ENCODE measurements at regions not wholly inside any gene's neighbourhood (a gene's known extent, or its start where the extent isn't known, plus 50 kb on each side); places are given as distances from the start of the nearest gene placed in this dataset.
"Not testable (repeated sequence)": the region's sequence is repeated elsewhere in the genome, so short reads cannot be mapped to it uniquely, and the experiment has no call there.

- no peak for TF ChIP-seq Cebpa-rat (IDR thresholded peaks at IDR 0.05)
- Histone ChIP-seq H3K27ac (no peak overlapping the region), H3K27me3 (no peaks in the 10 kb centered on the region), H3K4me3 (no peak overlapping the region), H3K9me3 (no peaks in the 10 kb centered on the region), H4K20me1 (no peaks in the 10 kb centered on the region), H3K36me3 (no peaks in the 10 kb centered on the region), H3K9ac (no peak overlapping the region), H3K4me1 (peaks cover 11% of the 10 kb centered on the region), H3K4me2 (peak overlapping the region; percentile 23)
Observed at GRCh38 chr2:59853032-59853431, 700.4 kb downstream of the BCL11A start.

GRCh38 chr2:59851836-59852475 is 701.5 kb downstream of the BCL11A start:
- Histone ChIP-seq H3K9me3 (no peaks in the 10 kb centered on the region), H3K27me3 (no peaks in the 10 kb centered on the region), H3K36me3 (no peaks in the 10 kb centered on the region), H3K27ac (no peak overlapping the region), H3K4me1 (peaks cover 11% of the 10 kb centered on the region), H3K9ac (no peak overlapping the region), H4K20me1 (no peaks in the 10 kb centered on the region), H3K4me3 (no peak overlapping the region), H3K4me2 (no peak overlapping the region)
- TF ChIP-seq Cebpa-rat (IDR thresholded peaks at IDR 0.05): no peak

- H3K27ac ChIP-seq: no peak overlapping the region
- peaks cover 11% of the 10 kb centered on the region for H3K4me1 ChIP-seq
- no peak for TF ChIP-seq Cebpa-rat (IDR thresholded peaks at IDR 0.05)
- no peaks in the 10 kb centered on the region for H3K27me3 ChIP-seq
- H3K9ac ChIP-seq: no peak overlapping the region
- H4K20me1 ChIP-seq: no peaks in the 10 kb centered on the region
- H3K4me3 ChIP-seq: no peak overlapping the region
- H3K36me3 ChIP-seq: no peaks in the 10 kb centered on the region
- no peak overlapping the region for H3K4me2 ChIP-seq
- no peaks in the 10 kb centered on the region for H3K9me3 ChIP-seq
Observed at GRCh38 chr2:59850554-59850953, 702.9 kb downstream of the BCL11A start.

GRCh38 chr2:59833941-59834340 is 719.5 kb downstream of the BCL11A start:
- H3K4me2 ChIP-seq: no peak overlapping the region
- no peaks in the 10 kb centered on the region for H4K20me1 ChIP-seq
- H3K9ac ChIP-seq: no peak overlapping the region
- no peak for TF ChIP-seq Cebpa-rat (IDR thresholded peaks at IDR 0.05)
- no peaks in the 10 kb centered on the region for H3K27me3 ChIP-seq
- no peak overlapping the region for H3K27ac ChIP-seq
- H3K4me3 ChIP-seq: no peak overlapping the region
- no peaks in the 10 kb centered on the region for H3K9me3 ChIP-seq
- H3K4me1 ChIP-seq: no peaks in the 10 kb centered on the region
- no peaks in the 10 kb centered on the region for H3K36me3 ChIP-seq

- Histone ChIP-seq H4K20me1 (no peaks in the 10 kb centered on the region), H3K4me1 (no peaks in the 10 kb centered on the region), H3K4me2 (no peak overlapping the region), H3K27ac (no peak overlapping the region), H3K36me3 (no peaks in the 10 kb centered on the region), H3K9ac (no peak overlapping the region), H3K4me3 (no peak overlapping the region), H3K27me3 (no peaks in the 10 kb centered on the region), H3K9me3 (no peaks in the 10 kb centered on the region)
- TF ChIP-seq Cebpa-rat (IDR thresholded peaks at IDR 0.05): no peak
Observed at GRCh38 chr2:59830601-59831000, 722.9 kb downstream of the BCL11A start.

GRCh38 chr2:59827677-59828076 is 725.8 kb downstream of the BCL11A start:
- Histone ChIP-seq H3K4me3 (no peak overlapping the region), H3K4me2 (no peak overlapping the region), H3K9me3 (no peaks in the 10 kb centered on the region), H4K20me1 (no peaks in the 10 kb centered on the region), H3K27ac (no peak overlapping the region), H3K27me3 (no peaks in the 10 kb centered on the region), H3K9ac (no peak overlapping the region), H3K4me1 (no peaks in the 10 kb centered on the region), H3K36me3 (no peaks in the 10 kb centered on the region)
- no peak for TF ChIP-seq Cebpa-rat (IDR thresholded peaks at IDR 0.05)

GRCh38 chr2:59826177-59826576 is 727.3 kb downstream of the BCL11A start:
- H3K4me2 ChIP-seq: no peak overlapping the region
- TF ChIP-seq Cebpa-rat (IDR thresholded peaks at IDR 0.05): no peak
- H3K9me3 ChIP-seq: no peaks in the 10 kb centered on the region
- no peak overlapping the region for H3K9ac ChIP-seq
- H4K20me1 ChIP-seq: no peaks in the 10 kb centered on the region
- H3K27me3 ChIP-seq: no peaks in the 10 kb centered on the region
- H3K4me1 ChIP-seq: no peaks in the 10 kb centered on the region
- H3K36me3 ChIP-seq: no peaks in the 10 kb centered on the region
- H3K4me3 ChIP-seq: no peak overlapping the region
- H3K27ac ChIP-seq: no peak overlapping the region

GRCh38 chr2:59824314-59824713 is 729.1 kb downstream of the BCL11A start:
- H3K36me3 ChIP-seq: no peaks in the 10 kb centered on the region
- H3K9ac ChIP-seq: no peak overlapping the region
- H3K27ac ChIP-seq: no peak overlapping the region
- TF ChIP-seq Cebpa-rat (IDR thresholded peaks at IDR 0.05): no peak
- no peaks in the 10 kb centered on the region for H3K9me3 ChIP-seq
- H3K4me1 ChIP-seq: no peaks in the 10 kb centered on the region
- no peak overlapping the region for H3K4me3 ChIP-seq
- H3K4me2 ChIP-seq: no peak overlapping the region
- no peaks in the 10 kb centered on the region for H4K20me1 ChIP-seq
- H3K27me3 ChIP-seq: no peaks in the 10 kb centered on the region

GRCh38 chr2:59816075-59816474 is 737.4 kb downstream of the BCL11A start:
- Histone ChIP-seq H3K27me3 (no peaks in the 10 kb centered on the region), H3K4me1 (no peaks in the 10 kb centered on the region), H3K9me3 (no peaks in the 10 kb centered on the region), H3K4me3 (no peak overlapping the region), H3K4me2 (no peak overlapping the region), H3K36me3 (no peaks in the 10 kb centered on the region), H3K9ac (no peak overlapping the region), H3K27ac (no peak overlapping the region), H4K20me1 (no peaks in the 10 kb centered on the region)
- no peak for TF ChIP-seq Cebpa-rat (IDR thresholded peaks at IDR 0.05)

- not testable (repeated sequence) for H3K4me1 ChIP-seq, H3K9me3 ChIP-seq, H3K27ac ChIP-seq, H3K4me3 ChIP-seq, H3K9ac ChIP-seq, H3K4me2 ChIP-seq, H3K36me3 ChIP-seq, H3K27me3 ChIP-seq, H4K20me1 ChIP-seq
Observed at GRCh38 chr2:59810283-59810682, 743.2 kb downstream of the BCL11A start.

- Histone ChIP-seq H3K9ac (no peak overlapping the region), H3K36me3 (no peaks in the 10 kb centered on the region), H3K27me3 (no peaks in the 10 kb centered on the region), H3K9me3 (no peaks in the 10 kb centered on the region), H3K4me1 (no peaks in the 10 kb centered on the region), H4K20me1 (no peaks in the 10 kb centered on the region), H3K4me2 (no peak overlapping the region), H3K4me3 (no peak overlapping the region), H3K27ac (no peak overlapping the region)
- no peak for TF ChIP-seq Cebpa-rat (IDR thresholded peaks at IDR 0.05)
Observed at GRCh38 chr2:59806486-59806885, 747.0 kb downstream of the BCL11A start.
